Activated CD4-positive, alpha-beta T cell treated with anti-CD3 and anti-CD28 coated beads, Interleukin-2, amount 50 U/mL, for 48 hours (primary cell): ENCODE measurements at regions not wholly inside any gene's neighbourhood (a gene's known extent, or its start where the extent isn't known, plus 50 kb on each side); places are given as distances from the start of the nearest gene placed in this dataset.

Source experiments
- DNase-seq, 2 experiments: peaks; one replicate each; pipeline ENCODE4 v3.0.0-alpha.2; 2020

DNA sequence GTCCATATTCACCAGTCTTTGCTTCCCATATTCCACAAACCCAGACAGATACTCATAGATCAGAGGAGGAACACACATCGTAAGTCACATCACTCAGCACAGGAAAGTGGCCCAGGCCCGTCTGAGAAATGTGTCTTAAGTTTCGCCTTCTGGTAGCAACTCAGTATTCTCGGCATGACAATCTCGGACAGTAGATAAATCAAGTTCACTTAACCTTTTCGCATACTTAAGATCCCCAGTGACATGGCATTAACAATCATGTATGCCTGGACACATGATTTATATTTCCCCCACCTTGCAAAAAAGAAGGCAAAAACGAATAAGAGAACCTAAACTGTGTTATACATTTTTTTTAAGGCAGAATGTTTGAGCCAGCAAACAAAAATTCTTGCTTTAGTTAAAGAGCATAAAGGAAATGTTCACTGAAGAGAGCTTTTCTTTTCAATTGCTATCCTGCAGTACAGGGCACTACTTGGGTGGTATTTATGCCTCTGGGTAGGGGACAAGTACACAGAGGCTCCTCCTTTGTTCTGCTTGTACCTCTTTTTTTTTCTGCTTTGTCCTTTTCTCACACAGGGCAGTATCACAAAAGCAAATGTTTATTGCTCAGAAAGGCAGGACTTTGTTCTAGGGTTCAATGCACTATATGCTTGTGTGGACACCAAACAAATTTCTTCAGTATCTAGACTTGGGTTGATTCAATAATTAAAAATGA is 360.6 kb downstream of the TDRD3 start:
- no peak for DNase-seq

- DNase-seq: no peak
Observed at GRCh38 chr13:60756306-60756705, 359.3 kb downstream of the TDRD3 start.

GRCh38 chr13:60755380-60756163 is 358.6 kb downstream of the TDRD3 start:
- DNase-seq: no peak

- no peak for DNase-seq
Observed at GRCh38 chr13:60754211-60755090, 357.4 kb downstream of the TDRD3 start.

DNA sequence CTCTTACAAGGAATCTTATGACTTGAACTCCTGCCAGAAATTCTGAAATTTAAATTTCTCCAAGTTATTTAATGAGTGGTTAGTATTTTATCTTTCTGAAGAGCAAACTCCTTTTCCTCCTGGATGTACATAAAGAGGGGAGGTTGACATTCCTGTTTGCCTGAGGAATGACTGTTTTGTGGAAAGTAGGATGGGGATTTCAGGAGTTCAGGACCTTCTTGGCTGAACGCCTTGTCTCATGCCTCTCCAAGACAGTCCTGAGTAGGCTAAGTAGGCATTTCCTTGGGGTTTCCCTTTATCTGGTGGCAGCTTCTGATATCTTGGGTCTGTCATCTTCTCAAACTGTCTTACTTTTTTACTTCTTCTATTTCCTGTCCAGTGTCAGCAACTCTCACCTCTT is 356.6 kb downstream of the TDRD3 start:
- DNase-seq: no peak

DNA sequence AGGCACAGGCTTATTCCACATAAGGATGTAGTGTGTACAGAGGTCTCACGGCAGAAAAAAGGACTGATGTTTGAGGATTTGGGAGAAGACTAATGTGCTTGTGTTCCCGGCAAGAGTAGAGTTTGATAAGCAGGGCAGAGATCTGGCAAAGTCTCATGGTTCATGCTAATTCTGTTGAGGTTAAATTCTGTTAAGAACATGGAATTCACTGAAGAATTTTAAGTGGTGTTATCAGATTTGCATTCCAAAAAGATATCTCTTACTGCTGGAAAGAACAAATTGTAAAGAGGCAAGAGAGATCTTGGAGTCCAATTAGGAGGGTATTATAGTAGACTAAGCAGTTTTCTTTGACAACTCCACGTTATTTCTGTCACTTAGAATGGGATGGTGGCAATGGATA is 348.3 kb downstream of the TDRD3 start:
- no peak for DNase-seq

- DNase-seq: no peak
Observed at GRCh38 chr13:60733933-60734332, 336.9 kb downstream of the TDRD3 start.

DNA sequence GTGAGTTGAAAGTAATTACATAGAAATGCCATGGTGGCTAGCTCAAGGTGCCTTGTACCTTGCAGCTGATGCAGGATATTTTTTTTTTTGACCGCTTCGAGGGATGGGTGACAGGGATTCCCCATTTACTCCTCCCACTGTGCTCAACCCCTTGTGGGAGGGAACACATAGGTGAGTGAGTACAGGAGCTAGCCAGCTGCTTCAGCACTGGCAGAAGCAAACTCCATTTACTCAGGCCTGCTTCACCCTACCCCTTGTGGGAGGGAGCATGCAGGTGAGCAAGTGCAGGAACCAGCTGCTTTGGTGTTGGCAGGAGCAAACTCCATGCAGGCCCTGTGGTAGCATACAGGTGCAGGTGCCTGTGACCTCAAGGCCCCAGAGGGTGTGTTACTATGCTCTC is 330.1 kb downstream of the TDRD3 start:
- DNase-seq: no peak

DNA sequence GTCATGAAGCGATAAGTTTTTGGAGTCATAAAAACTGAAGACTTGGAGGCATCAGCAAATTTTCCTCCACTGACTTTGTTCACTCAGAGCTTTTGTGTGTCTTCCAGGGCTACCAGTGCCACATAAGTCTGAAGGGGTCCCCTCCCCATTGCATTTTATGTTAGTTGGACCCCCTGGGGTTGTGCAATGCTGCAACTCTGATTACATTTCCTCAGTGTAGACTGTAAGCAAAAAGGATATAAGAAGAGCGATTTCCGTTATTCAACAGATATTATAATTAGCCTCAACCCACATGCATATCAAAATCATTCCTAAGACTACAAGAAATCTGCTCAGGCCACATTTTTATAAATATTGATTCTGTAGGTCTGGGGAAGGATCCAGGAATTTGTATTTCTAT is 324.0 kb downstream of the TDRD3 start:
- DNase-seq: no peak

DNA sequence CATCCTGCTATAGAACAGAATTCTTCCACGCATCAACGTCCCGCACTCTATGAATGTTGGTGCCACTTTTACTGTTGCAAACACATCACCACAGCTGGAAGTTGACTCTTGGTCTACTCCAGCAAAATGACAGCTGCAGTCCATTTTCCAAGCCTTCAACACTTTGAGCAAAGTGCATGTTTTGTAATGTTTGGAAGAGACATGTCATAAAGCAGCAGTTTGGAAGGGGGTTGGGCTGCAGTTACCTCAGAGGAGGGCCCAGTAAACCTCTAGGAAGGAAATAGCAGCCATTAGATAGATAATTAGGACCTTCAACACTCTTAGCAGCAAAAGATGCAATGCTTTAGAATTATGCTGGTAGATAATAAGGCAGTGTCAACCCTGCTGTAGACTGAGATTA is 323.6 kb downstream of the TDRD3 start:
- no peak for DNase-seq

DNA sequence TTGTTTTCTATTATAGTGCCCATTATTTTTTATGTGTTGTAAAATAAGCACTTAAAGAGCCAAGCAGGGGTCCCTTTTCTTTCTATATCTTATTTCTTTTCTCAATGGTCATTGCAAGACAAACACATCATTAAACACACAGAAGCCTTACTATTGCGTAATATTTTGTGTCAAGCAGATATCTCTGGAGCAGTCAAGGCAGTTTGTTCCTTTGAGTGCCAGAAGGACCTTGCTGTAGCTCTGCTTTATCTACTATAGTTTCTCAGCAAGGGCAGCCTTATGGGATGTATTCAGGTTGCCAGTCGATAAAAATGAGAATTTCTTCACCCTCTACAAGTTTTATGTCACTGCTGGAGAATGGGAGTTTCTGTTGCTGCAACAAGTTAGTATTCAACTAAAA is 319.3 kb downstream of the TDRD3 start:
- DNase-seq: no peak

DNA sequence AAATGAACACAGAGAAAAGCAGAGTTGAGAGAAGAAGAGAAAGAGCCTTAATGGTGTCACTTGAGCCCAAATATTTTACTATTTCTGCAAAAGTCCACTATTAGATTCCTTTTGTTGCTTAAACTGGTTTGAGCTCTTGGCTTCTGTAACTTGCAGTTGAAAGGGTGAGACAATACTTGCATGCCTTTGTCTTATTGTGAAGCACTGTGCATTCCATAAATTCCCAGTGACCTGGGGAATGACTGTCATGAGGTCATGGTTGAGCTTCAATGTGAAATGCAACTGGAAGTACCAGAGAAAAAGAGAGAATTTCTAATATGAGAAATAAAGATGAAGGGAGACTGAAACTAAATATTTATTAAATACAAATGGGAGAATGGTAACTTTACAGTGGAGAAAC is 310.9 kb downstream of the TDRD3 start:
- no peak for DNase-seq

GRCh38 chr13:60701895-60702294 is 304.9 kb downstream of the TDRD3 start:
- no peak for DNase-seq

GRCh38 chr13:60700994-60701393 is 304.0 kb downstream of the TDRD3 start:
- no peak for DNase-seq

- no peak for DNase-seq
Observed at GRCh38 chr13:60699636-60700035, 302.6 kb downstream of the TDRD3 start.

- DNase-seq: no peak
Observed at GRCh38 chr13:60696602-60697001, 299.6 kb downstream of the TDRD3 start.

DNA sequence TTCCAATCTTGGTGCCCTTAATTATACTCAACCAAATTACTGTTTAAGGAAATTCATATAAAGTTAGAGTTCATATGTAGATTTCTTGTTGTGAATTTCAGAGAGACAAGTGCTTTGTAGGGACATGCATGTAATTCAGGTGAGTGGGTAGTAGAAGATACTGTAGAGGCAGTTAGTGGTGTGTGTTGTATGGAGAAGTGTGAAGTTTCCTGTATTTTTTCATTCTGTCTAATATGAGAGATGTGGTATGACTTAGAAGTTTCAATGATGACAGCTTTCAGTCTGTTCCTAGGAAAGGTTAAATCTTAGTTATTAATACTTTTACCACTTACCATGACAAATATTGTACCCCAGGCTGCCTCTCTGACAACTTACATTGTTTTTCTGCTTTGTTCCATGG is 294.2 kb downstream of the TDRD3 start:
- no peak for DNase-seq

GRCh38 chr13:60690604-60691003 is 293.6 kb downstream of the TDRD3 start:
- DNase-seq: no peak

GRCh38 chr13:60689571-60689970 is 292.6 kb downstream of the TDRD3 start:
- DNase-seq: no peak

DNA sequence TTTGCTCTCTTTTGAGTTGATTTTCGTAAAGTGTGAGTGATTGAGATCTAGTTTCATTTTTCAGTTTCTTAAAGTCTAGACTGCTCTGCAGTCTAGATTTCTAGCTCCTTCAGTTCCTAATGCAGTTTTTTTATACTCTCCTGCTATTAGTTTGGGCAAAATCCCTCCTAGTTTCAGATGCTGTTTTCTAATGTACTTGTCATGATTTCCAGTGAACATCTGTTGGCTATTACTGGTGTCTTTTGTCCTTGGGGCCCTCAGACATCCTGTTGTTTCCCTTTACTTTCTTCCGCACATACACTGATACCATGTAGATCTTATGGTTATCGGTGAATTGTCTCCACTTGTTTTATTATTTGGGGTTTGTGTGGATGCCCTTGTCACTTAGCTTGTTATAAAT is 292.1 kb downstream of the TDRD3 start:
- DNase-seq: no peak

DNA sequence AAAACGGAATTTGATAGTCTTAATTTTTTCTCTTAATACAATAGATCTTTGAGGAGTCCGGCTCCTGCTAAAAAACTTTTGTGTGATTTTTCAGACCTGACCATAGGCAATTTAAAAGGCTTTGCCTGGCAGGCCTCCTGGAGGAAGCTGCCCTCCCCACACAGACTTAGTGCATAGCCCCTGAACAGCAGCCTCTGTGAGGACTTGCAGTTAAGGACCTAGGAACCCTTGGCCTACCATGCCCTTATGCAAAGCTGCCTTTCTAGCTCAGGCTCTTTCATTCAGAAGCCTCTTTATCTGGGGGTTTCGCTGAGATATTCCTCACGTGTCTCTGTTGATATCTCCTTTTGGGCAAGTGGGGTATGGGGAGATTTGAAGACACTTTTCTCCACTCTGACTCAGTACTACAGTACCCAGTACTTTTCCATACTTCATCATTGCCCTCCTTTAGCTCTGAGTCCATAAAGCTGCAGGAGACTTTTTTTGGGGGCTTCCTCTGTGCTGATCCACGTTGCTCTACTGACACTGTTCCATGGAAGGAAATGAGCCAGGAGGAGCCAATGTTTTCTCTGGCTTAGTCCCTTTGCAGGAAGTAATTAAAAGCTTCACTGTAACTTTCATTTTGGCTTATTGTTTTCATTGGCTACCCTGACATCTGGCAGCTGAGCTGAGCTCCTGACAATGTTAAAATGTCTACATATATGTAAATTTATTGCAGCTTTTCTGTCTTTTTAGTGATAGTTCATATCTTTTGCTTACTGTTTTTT is 283.1 kb downstream of the TDRD3 start:
- DNase-seq: no peak

GRCh38 chr13:60679131-60679530 is 282.1 kb downstream of the TDRD3 start:
- no peak for DNase-seq

DNA sequence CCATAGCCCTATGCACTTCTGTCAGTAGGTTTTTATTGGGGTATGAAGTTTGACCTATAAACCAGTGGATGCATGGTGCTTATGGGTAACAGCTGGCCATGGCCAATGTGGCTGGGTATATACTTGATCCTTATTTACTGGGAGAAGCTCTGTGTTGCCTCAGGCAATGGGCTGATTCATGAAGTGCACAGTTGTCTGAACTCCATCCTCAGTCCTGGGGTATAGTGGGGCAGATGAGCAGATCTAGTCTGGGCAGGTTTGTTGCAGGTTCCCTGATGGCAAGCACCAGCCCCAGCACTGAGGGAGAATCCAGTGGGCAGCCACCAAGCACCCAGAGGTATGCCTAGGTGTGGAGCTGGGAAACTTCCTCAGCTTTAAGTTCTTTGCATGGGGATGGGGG is 274.4 kb downstream of the TDRD3 start:
- DNase-seq: no peak
